Left kidney (tissue), 1 donor: ENCODE measurements at regions not wholly inside any gene's neighbourhood (a gene's known extent, or its start where the extent isn't known, plus 50 kb on each side); places are given as distances from the start of the nearest gene placed in this dataset.

Experiments used
- DNase-seq: peaks from one replicate; pipeline ENCODE4 v3.0.0-alpha.2; 2013

GRCh38 chr12:115422845-115423545 lies 739.0 kb upstream of the TBX3 start:
- DNase-seq: no peak

- DNase-seq: no peak
Measured at GRCh38 chr12:115421796-115422709, 738.1 kb upstream of the TBX3 start.

GRCh38 chr12:115421350-115421749 lies 737.4 kb upstream of the TBX3 start:
- no peak for DNase-seq

GRCh38 chr12:115419145-115419646 lies 735.2 kb upstream of the TBX3 start:
- DNase-seq: no peak

GRCh38 chr12:115417610-115418009 lies 733.6 kb upstream of the TBX3 start:
- DNase-seq: no peak

- DNase-seq: no peak
Measured at GRCh38 chr12:115416869-115417268, 732.9 kb upstream of the TBX3 start.

GRCh38 chr12:115413626-115414025 lies 729.7 kb upstream of the TBX3 start:
- no peak for DNase-seq

- no peak for DNase-seq
Measured at GRCh38 chr12:115412831-115413230, 728.9 kb upstream of the TBX3 start.

GRCh38 chr12:115411121-115411520 lies 727.1 kb upstream of the TBX3 start:
- DNase-seq: no peak

GRCh38 chr12:115408642-115409041 lies 724.7 kb upstream of the TBX3 start:
- no peak for DNase-seq

GRCh38 chr12:115407723-115408122 lies 723.7 kb upstream of the TBX3 start:
- no peak for DNase-seq

- no peak for DNase-seq
Measured at GRCh38 chr12:115407036-115407435, 723.1 kb upstream of the TBX3 start.

- DNase-seq: no peak
Measured at GRCh38 chr12:115405471-115405860, 721.5 kb upstream of the TBX3 start.

GRCh38 chr12:115404761-115405470 lies 720.9 kb upstream of the TBX3 start:
- no peak for DNase-seq

- DNase-seq: no peak
Measured at GRCh38 chr12:115403689-115404088, 719.7 kb upstream of the TBX3 start.

- no peak for DNase-seq
Measured at GRCh38 chr12:115403253-115403652, 719.3 kb upstream of the TBX3 start.

- no peak for DNase-seq
Measured at GRCh38 chr12:115402443-115403180, 718.6 kb upstream of the TBX3 start.

GRCh38 chr12:115401761-115402160 lies 717.8 kb upstream of the TBX3 start:
- no peak for DNase-seq

- DNase-seq: no peak
Measured at GRCh38 chr12:115400011-115400410, 716.0 kb upstream of the TBX3 start.

GRCh38 chr12:115398311-115398781 lies 714.4 kb upstream of the TBX3 start:
- no peak for DNase-seq

GRCh38 chr12:115396567-115396966 lies 712.6 kb upstream of the TBX3 start:
- DNase-seq: no peak
